Effector memory CD4-positive, alpha-beta T cell (primary cell): ENCODE measurements at regions not wholly inside any gene's neighbourhood (a gene's known extent, or its start where the extent isn't known, plus 50 kb on each side); places are given as distances from the start of the nearest gene placed in this dataset.

Experiments used
- DNase-seq, 3 donors: peaks; one replicate each; pipeline ENCODE4 v3.0.0-alpha.2; 2020
- H3K27ac ChIP-seq: 2 replicates; pipeline ENCODE4 v1.7.0; 2013; ENCODE audit warnings: mild to moderate bottlenecking, low read length, moderate library complexity; ENCODE audit not compliant: insufficient read depth, poor library complexity, severe bottlenecking
- H3K27me3 ChIP-seq: replicated peaks from 2 replicates; pipeline ENCODE4 v1.7.0; 2013; ENCODE audit warnings: mild to moderate bottlenecking, low read length; ENCODE audit not compliant: insufficient read depth, control insufficient read depth, poor library complexity, severe bottlenecking
- H3K36me3 ChIP-seq: 2 replicates; pipeline ENCODE4 v1.7.0; 2013; ENCODE audit warnings: mild to moderate bottlenecking, low read length, moderate library complexity; ENCODE audit not compliant: control insufficient read depth, insufficient read depth
- H3K4me1 ChIP-seq: 2 replicates; pipeline ENCODE4 v1.7.0; 2013; ENCODE audit warnings: low read length, mild to moderate bottlenecking; ENCODE audit not compliant: control insufficient read depth, insufficient read depth, poor library complexity, severe bottlenecking
- H3K4me3 ChIP-seq: 2 replicates; pipeline ENCODE4 v1.7.0; 2013; ENCODE audit warnings: low read length, low read depth, mild to moderate bottlenecking; ENCODE audit not compliant: insufficient read depth, poor library complexity, severe bottlenecking
- H3K9me3 ChIP-seq: 2 replicates; pipeline ENCODE4 v1.7.0; 2013; ENCODE audit warnings: mild to moderate bottlenecking, low read length, moderate library complexity; ENCODE audit not compliant: control insufficient read depth

GRCh38 chr2:12347066-12347493, 369.7 kb upstream of the TRIB2 start:
- no peaks in the 10 kb centered on the region for H3K36me3 ChIP-seq
- H3K9me3 ChIP-seq = no peaks in the 10 kb centered on the region
- no peak overlapping the region for H3K27ac ChIP-seq
- no peaks in the 10 kb centered on the region for H3K27me3 ChIP-seq
- H3K4me3 ChIP-seq = no peak overlapping the region
- H3K4me1 ChIP-seq = no peaks in the 10 kb centered on the region
- no peak for DNase-seq

DNA sequence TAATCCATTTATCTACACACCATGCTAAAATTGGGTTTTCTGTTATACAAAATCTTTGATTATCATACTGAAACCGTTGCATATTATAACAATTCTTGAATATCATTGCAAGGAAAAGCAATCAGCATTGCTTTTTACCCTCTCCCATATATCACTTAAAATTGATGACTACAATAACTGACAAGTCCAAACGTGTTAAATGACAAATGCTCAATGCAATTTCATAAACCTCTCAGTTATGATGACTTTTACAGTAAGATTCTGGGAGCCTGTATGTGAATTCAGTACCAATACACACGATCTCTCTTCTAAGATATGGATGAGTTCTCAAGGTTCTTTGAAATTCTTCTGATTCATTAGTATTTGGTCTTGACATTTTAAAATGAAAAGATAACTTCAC, 368.5 kb upstream of the TRIB2 start:
- Histone ChIP-seq H3K9me3 (no peaks in the 10 kb centered on the region), H3K27ac (no peak overlapping the region), H3K4me3 (no peak overlapping the region), H3K27me3 (no peaks in the 10 kb centered on the region), H3K36me3 (no peaks in the 10 kb centered on the region), H3K4me1 (no peaks in the 10 kb centered on the region)
- no peak for DNase-seq

- Histone ChIP-seq H3K4me3 (no peak overlapping the region), H3K36me3 (no peaks in the 10 kb centered on the region), H3K9me3 (no peaks in the 10 kb centered on the region), H3K4me1 (no peaks in the 10 kb centered on the region), H3K27me3 (no peaks in the 10 kb centered on the region), H3K27ac (no peak overlapping the region)
- DNase-seq = no peak
Measured at GRCh38 chr2:12350821-12351220, 365.9 kb upstream of the TRIB2 start.

DNA sequence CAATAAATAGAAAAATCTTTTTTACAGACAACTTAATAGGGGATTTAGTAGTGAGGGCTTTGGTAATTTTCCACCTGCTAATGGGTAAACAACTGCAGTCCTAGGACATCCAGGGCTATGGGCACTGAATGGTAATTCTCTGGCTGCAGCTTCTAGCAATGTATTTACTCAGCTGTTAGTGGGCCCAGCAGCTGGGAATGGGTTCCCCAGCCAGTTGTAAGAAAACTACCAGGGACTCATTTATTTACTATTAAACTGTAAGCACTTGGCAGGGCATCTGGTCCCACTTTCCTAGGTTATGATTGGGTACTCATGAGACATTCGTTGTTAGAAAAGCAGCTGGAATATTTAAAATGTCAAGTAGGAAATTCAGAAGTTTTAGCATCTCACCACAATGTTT, 363.8 kb upstream of the TRIB2 start:
- Histone ChIP-seq H3K9me3 (no peaks in the 10 kb centered on the region), H3K4me1 (no peaks in the 10 kb centered on the region), H3K27ac (no peak overlapping the region), H3K27me3 (no peaks in the 10 kb centered on the region), H3K36me3 (no peaks in the 10 kb centered on the region), H3K4me3 (no peak overlapping the region)
- no peak for DNase-seq

- H3K27ac ChIP-seq = no peak overlapping the region
- no peaks in the 10 kb centered on the region for H3K27me3 ChIP-seq
- H3K4me3 ChIP-seq = no peak overlapping the region
- no peak for DNase-seq
- no peaks in the 10 kb centered on the region for H3K9me3 ChIP-seq
- no peaks in the 10 kb centered on the region for H3K4me1 ChIP-seq
- no peaks in the 10 kb centered on the region for H3K36me3 ChIP-seq
Measured at GRCh38 chr2:12361506-12361905, 355.2 kb upstream of the TRIB2 start.

DNA sequence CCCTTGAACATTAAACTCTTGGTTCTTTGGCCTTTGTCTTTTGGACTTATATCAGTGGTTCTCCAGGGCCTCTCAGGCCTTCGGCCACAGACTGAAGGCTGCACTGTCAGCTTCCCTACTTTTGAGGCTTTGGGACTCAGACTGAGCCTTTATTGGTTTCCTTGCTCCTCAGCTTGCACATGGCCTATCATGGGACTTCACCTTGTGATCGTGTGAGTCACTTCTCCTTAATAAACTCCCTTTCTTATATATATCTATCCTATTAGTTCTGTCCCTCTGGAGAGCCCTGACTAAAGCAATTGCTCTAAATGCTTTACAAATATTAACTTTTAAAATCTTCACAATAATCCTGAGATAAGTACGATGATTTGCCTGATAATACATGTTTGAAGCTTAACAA, 353.6 kb upstream of the TRIB2 start:
- Histone ChIP-seq H3K4me3 (no peak overlapping the region), H3K27me3 (no peaks in the 10 kb centered on the region), H3K4me1 (no peaks in the 10 kb centered on the region), H3K36me3 (no peaks in the 10 kb centered on the region), H3K27ac (no peak overlapping the region), H3K9me3 (no peaks in the 10 kb centered on the region)
- no peak for DNase-seq

DNA sequence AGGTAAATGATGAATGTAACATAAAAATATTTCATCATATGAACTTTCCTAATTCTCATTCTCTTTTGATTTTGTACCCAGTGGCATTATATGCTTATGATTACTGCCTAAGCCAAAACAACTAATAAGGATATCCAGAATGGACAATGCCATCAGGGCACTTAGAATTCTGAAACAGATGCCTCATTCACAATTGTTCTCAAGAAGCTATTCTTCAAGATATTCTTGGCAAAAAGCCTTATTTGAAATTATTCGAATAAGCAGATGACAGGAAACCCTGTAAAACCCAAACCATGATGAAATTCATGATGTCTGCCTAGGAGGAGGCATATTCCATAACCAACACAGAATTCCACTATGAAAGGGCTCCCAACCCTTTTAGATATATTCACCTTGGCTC, 353.2 kb upstream of the TRIB2 start:
- H3K4me1 ChIP-seq = no peaks in the 10 kb centered on the region
- no peak for DNase-seq
- H3K9me3 ChIP-seq = no peaks in the 10 kb centered on the region

DNA sequence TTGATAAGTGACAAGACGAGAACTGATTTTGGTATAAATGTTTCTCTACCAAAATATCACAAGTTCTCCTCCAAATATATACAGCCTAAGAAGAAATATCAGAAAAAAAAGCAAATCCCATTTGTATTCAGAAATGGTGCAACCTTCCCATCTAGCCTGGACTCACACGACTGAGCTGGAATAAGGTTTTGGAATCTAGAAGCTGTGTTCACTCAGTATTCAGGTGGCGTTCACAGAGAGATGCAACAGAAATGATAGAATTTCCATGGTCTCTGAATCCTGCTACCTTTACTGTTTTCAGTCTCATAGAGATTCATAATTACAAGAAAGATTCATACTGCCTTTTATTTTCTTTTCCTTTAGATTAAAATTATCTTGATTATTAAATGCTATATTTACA, 347.2 kb upstream of the TRIB2 start:
- H3K27ac ChIP-seq = no peak overlapping the region
- H3K4me1 ChIP-seq = no peaks in the 10 kb centered on the region
- no peak for DNase-seq
- H3K4me3 ChIP-seq = no peak overlapping the region
- H3K9me3 ChIP-seq = no peaks in the 10 kb centered on the region
- no peaks in the 10 kb centered on the region for H3K36me3 ChIP-seq
- no peaks in the 10 kb centered on the region for H3K27me3 ChIP-seq

More for the DNA sequence above, 353.2 kb upstream of the TRIB2 start:
- Histone ChIP-seq H3K4me3 (no peak overlapping the region), H3K27ac (no peak overlapping the region), H3K27me3 (no peaks in the 10 kb centered on the region), H3K36me3 (no peaks in the 10 kb centered on the region)

- no peaks in the 10 kb centered on the region for H3K9me3 ChIP-seq
- H3K4me3 ChIP-seq = no peak overlapping the region
- H3K36me3 ChIP-seq = no peaks in the 10 kb centered on the region
- no peak for DNase-seq
- H3K27me3 ChIP-seq = no peaks in the 10 kb centered on the region
- H3K4me1 ChIP-seq = no peaks in the 10 kb centered on the region
- H3K27ac ChIP-seq = no peak overlapping the region
Measured at GRCh38 chr2:12376025-12376424, 340.7 kb upstream of the TRIB2 start.

DNA sequence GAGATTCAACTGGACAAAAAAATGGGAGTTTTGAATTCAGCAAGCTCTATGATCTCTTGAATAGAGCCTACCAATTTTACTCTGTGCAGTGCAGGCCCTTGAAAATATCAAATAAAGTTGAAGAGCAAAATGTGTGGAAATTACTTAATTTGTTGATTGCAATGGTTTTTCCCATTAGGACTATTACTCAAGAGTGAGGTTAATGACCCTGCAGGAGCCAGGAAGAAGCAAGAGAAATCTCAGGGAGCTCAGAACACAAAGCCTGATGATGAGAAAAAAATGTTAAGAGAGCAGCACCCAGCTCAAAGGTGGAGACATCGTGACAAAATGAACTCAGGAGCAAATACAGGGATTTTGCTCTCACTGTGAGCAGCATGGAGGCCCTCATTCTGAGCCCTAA, 337.6 kb upstream of the TRIB2 start:
- no peak for DNase-seq
- no peak overlapping the region for H3K4me3 ChIP-seq
- no peaks in the 10 kb centered on the region for H3K9me3 ChIP-seq
- H3K27me3 ChIP-seq = no peaks in the 10 kb centered on the region
- no peaks in the 10 kb centered on the region for H3K4me1 ChIP-seq
- H3K27ac ChIP-seq = no peak overlapping the region
- H3K36me3 ChIP-seq = no peaks in the 10 kb centered on the region
